Hepatocyte (in vitro differentiated cells): ENCODE measurements at regions not wholly inside any gene's neighbourhood (a gene's known extent, or its start where the extent isn't known, plus 50 kb on each side); places are given as distances from the start of the nearest gene placed in this dataset.
A peak's percentile ranks its signal among the peaks of the same experiment; 100 is the strongest.

ENCODE experiments used
- DNase-seq: peaks from one replicate; pipeline ENCODE4 v3.0.0-alpha.2; 2016; ENCODE audit warnings: low spot score
- H2AFZ ChIP-seq: fragments of 200-600 bp; sonication (generic); 2 replicates; pipeline ENCODE4 v1.6.0; 2016; ENCODE audit warnings: antibody characterized with exemption, mild to moderate bottlenecking
- H3K27ac ChIP-seq: fragments of 200-600 bp; sonication (generic); 2 replicates; pipeline ENCODE4 v1.5.1; 2016; ENCODE audit warnings: mild to moderate bottlenecking
- H3K27me3 ChIP-seq: fragments of 200-600 bp; sonication (generic); 2 replicates; pipeline ENCODE4 v1.6.1; 2016
- H3K36me3 ChIP-seq: fragments of 200-600 bp; sonication (generic); replicated peaks from 2 replicates; pipeline ENCODE4 v1.5.1; 2016; ENCODE audit warnings: low read depth; ENCODE audit not compliant: insufficient read depth
- H3K4me1 ChIP-seq: fragments of 200-600 bp; sonication (generic); 2 replicates; pipeline ENCODE4 v1.5.1; 2016; ENCODE audit warnings: mild to moderate bottlenecking, moderate library complexity; ENCODE audit not compliant: insufficient read depth
- H3K4me2 ChIP-seq: fragments of 200-600 bp; sonication (generic); 2 replicates; pipeline ENCODE4 v1.6.0; 2016
- H3K4me3 ChIP-seq: fragments of 200-600 bp; sonication (generic); 2 replicates; pipeline ENCODE4 v1.5.1; 2016; ENCODE audit warnings: mild to moderate bottlenecking
- H3K79me2 ChIP-seq: fragments of 200-600 bp; sonication (generic); 2 replicates; pipeline ENCODE4 v1.6.0; 2017; ENCODE audit warnings: mild to moderate bottlenecking
- H3K9me2 ChIP-seq: fragments of 200-600 bp; sonication (generic); replicated peaks from 2 replicates; pipeline ENCODE4 v1.6.0; 2017; ENCODE audit warnings: mild to moderate bottlenecking; ENCODE audit not compliant: insufficient read depth
- H3K9me3 ChIP-seq: fragments of 200-600 bp; sonication (generic); 2 replicates; pipeline ENCODE4 v1.5.1; 2016; ENCODE audit warnings: low read depth, mild to moderate bottlenecking
- H4K20me1 ChIP-seq: fragments of 200-600 bp; sonication (generic); 2 replicates; pipeline ENCODE4 v1.6.0; 2016; ENCODE audit warnings: mild to moderate bottlenecking; ENCODE audit not compliant: insufficient read depth, poor library complexity, severe bottlenecking
- EZH2 ChIP-seq: fragments of 200-600 bp; sonication (generic); IDR thresholded peaks from 2 replicates; pipeline ENCODE4 v1.6.1; 2016; ENCODE audit warnings: antibody characterized with exemption, mild to moderate bottlenecking, borderline replicate concordance
- EZH2phosphoT487 ChIP-seq: fragments of 200-600 bp; sonication (generic); IDR thresholded peaks from one replicate; pipeline ENCODE4 v1.6.1; 2018; ENCODE audit warnings: antibody characterized with exemption, mild to moderate bottlenecking, low read depth, moderate library complexity; ENCODE audit not compliant: unreplicated experiment, severe bottlenecking
- WGBS: methylation state at CpG from one replicate; pipeline ENCODE4 v1.1.6; 2016; ENCODE audit warnings: low lambda C conversion rate; ENCODE audit errors: missing lambda C conversion rate; 5-methylcytosine and 5-hydroxymethylcytosine counted together
- TF ChIP-seq, protein P1 (sequence below): fragments of 200-600 bp; sonication (generic); IDR thresholded peaks from 2 replicates; pipeline ENCODE4 v1.5.1; 2016; ENCODE audit warnings: antibody characterized with exemption, mild to moderate bottlenecking; ENCODE audit not compliant: poor library complexity

DNA sequence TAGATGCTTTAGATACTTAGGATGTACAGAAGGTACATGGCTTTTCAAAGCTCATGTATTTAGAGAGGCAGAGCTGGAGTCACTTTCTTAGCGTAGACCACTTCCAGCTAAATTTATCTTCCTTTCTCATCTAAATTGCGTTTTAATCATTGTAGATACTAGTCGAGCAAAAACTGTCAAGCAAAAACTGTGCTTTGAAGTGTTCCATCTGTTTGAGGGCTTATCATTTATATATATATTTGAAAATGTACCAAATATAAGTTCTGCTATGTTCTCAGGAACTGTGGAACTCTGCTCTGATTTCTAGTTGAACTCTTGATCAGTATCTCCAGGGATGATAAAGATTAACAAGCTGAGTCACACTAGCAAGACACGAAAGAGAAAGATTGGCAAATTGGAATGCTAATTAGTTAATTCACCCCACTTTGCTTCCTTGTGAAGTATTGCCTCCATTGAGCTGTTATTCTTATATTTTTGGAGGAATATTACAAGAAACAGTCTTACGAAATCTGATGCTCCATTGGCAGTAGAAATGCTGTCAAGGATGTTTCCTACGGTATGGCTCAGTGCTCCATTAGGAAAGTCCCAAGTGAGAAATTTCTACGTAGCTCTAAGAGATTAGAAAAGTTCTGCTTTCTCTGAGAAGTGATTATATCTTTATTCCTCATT lies 310.7 kb downstream of the AEBP2 start:
- H3K36me3 ChIP-seq, result no peaks in the 10 kb centered on the region
- WGBS, result 75% methylated on average over 7 of the region's 7 CpGs
- H3K27me3 ChIP-seq, result no peaks in the 10 kb centered on the region
- no peaks in the 10 kb centered on the region for H3K9me3 ChIP-seq
- no peak for DNase-seq
- peak overlapping the region; percentile 9 for H3K27ac ChIP-seq
- no peaks in the 10 kb centered on the region for H4K20me1 ChIP-seq
- no peak overlapping the region for H3K4me2 ChIP-seq
- H3K4me1 ChIP-seq, result no peaks in the 10 kb centered on the region
- no peak overlapping the region for H3K4me3 ChIP-seq
- H2AFZ ChIP-seq, result no peak overlapping the region
- H3K79me2 ChIP-seq, result no peaks in the 10 kb centered on the region
- no peaks in the 10 kb centered on the region for H3K9me2 ChIP-seq
- TF ChIP-seq EZH2 (no peak), EZH2phosphoT487 (no peak)
- TF ChIP-seq, protein P1, sequence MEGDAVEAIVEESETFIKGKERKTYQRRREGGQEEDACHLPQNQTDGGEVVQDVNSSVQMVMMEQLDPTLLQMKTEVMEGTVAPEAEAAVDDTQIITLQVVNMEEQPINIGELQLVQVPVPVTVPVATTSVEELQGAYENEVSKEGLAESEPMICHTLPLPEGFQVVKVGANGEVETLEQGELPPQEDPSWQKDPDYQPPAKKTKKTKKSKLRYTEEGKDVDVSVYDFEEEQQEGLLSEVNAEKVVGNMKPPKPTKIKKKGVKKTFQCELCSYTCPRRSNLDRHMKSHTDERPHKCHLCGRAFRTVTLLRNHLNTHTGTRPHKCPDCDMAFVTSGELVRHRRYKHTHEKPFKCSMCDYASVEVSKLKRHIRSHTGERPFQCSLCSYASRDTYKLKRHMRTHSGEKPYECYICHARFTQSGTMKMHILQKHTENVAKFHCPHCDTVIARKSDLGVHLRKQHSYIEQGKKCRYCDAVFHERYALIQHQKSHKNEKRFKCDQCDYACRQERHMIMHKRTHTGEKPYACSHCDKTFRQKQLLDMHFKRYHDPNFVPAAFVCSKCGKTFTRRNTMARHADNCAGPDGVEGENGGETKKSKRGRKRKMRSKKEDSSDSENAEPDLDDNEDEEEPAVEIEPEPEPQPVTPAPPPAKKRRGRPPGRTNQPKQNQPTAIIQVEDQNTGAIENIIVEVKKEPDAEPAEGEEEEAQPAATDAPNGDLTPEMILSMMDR, result no peak

DNA sequence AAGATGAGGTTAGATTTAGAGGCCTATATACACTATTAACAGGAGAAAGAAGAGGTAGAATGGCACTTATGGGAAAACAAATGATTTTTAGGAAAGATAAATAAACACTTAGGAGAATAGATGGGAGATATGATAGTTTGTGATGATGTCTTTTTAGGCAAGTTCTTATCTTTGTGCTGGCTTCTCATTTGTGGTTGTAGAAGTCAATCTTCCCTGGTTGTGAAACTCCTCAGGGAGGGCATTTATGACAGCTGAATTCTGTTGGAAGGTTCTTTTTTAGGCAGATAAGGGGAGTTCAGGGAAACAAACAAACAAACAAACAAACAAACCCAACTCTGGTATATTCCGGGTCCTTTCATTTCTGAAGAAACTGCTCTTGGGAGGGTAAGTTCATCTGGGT lies 311.8 kb downstream of the AEBP2 start:
- no peak overlapping the region for H3K4me3 ChIP-seq
- no peaks in the 10 kb centered on the region for H3K9me2 ChIP-seq
- no peak overlapping the region for H3K4me2 ChIP-seq
- H2AFZ ChIP-seq, result no peak overlapping the region
- no peaks in the 10 kb centered on the region for H3K36me3 ChIP-seq
- no peak for DNase-seq
- no peaks in the 10 kb centered on the region for H3K79me2 ChIP-seq
- H3K4me1 ChIP-seq, result no peaks in the 10 kb centered on the region
- H4K20me1 ChIP-seq, result no peaks in the 10 kb centered on the region
- 91% methylated on average over 1 of the region's 1 CpG for WGBS
- no peak overlapping the region for H3K27ac ChIP-seq
- no peaks in the 10 kb centered on the region for H3K9me3 ChIP-seq
- no peaks in the 10 kb centered on the region for H3K27me3 ChIP-seq
- TF ChIP-seq EZH2phosphoT487 (no peak), EZH2 (no peak)
- TF ChIP-seq, protein P1, result no peak

DNA sequence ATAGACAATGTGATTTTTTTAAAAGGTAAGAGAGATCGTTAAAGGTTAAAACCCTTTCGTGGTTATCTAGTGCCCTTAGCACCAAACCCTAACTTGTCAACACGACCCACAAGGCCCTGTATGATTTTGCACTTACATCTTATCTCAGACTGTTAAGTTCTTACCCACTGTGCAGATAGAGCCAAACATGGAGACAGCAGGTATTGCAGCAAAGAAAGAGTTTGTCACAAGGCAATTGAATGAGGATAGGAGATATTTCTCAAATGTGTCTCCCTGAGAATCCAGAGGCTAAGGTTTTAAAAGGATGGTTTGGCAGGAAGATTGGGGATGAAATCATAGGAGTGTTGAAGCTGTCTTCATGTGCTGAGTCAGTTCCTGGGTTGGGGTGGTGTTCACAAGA lies 313.4 kb downstream of the AEBP2 start:
- Histone ChIP-seq H3K36me3 (no peaks in the 10 kb centered on the region), H3K79me2 (no peaks in the 10 kb centered on the region), H3K4me2 (no peak overlapping the region), H4K20me1 (no peaks in the 10 kb centered on the region), H3K9me3 (no peaks in the 10 kb centered on the region), H3K27ac (no peak overlapping the region), H3K9me2 (no peaks in the 10 kb centered on the region), H3K27me3 (no peaks in the 10 kb centered on the region), H3K4me1 (no peaks in the 10 kb centered on the region), H2AFZ (no peak overlapping the region), H3K4me3 (no peak overlapping the region)
- 89% methylated on average over 3 of the region's 3 CpGs for WGBS
- DNase-seq, result no peak
- TF ChIP-seq, protein P1, result no peak
- no peak for TF ChIP-seq EZH2phosphoT487
- no peak for TF ChIP-seq EZH2

DNA sequence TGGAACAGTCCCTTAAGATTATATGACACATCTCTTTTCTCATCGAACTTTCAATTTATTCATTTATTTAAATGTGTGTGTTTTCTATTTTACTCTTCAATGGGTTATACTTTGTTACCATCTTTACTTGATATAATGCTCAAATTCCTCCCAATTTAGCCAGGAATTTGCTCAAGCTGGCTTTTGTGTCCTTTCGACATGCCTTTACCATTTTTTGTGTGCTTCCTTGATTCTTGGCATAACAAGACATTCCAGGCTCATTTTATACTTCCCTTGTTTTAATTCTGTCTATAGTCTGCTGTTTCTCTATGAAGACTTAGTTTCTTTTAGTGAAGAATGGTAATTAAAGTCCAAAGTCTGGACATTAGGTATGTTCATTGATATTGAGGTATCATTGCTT lies 315.8 kb downstream of the AEBP2 start:
- TF ChIP-seq EZH2phosphoT487, result no peak
- no peak for TF ChIP-seq EZH2
- TF ChIP-seq, protein P1, result no peak

More for the DNA sequence above, 315.8 kb downstream of the AEBP2 start:
- Histone ChIP-seq H3K9me2 (no peaks in the 10 kb centered on the region), H3K36me3 (no peaks in the 10 kb centered on the region), H2AFZ (no peak overlapping the region), H3K4me2 (no peak overlapping the region), H3K4me1 (no peaks in the 10 kb centered on the region), H4K20me1 (no peaks in the 10 kb centered on the region), H3K4me3 (no peak overlapping the region), H3K79me2 (no peaks in the 10 kb centered on the region), H3K27me3 (no peaks in the 10 kb centered on the region), H3K9me3 (no peaks in the 10 kb centered on the region), H3K27ac (no peak overlapping the region)
- no peak for DNase-seq
- 85% methylated on average over 2 of the region's 2 CpGs for WGBS
